ENCODE measurements at regions not wholly inside any gene's neighbourhood (a gene's known extent, or its start where the extent isn't known, plus 50 kb on each side); places are given as distances from the start of the nearest gene placed in this dataset.
A peak's percentile ranks its signal among the peaks of the same experiment; 100 is the strongest.
"Not testable (repeated sequence)": the region's sequence is repeated elsewhere in the genome, so short reads cannot be mapped to it uniquely, and the experiment has no call there.

DNA sequence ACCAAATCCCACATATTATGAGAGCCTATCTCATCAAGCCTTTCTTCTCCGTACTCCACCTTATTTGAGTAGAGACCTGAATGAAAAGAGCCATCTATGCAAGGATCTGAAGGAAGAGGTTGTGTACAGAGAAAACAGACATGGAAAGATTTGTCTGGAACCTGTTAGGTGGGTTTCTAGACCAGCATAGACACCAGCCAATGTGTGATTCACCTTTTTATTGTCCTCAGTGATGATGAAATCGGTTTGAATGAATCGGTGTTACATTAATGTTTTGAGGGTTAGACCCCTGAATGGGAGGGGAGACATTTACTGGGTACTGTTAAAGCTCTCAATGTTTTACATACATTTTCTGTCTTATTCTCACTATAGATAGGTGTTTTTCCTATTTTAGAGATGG lies 223.6 kb downstream of the NMUR2 start:
- no peak for DNase-seq

DNA sequence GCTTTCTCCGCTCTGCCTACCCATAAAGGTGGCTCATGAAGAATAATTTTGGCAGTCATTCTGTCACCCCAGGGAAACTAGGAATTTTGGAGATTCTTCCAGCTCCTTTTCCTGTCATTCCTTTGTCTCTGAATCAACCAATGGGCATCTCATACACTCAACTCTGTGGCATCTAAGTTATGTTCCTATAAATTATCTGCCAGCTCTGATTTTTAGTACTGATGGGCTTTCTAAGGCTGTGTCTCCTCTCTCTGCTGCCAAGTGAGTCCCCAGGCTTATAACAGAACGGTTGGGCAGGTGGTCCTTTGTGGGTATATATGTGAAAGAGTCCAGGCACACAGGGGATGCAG lies 226.8 kb downstream of the NMUR2 start:
- DNase-seq: no peak

DNA sequence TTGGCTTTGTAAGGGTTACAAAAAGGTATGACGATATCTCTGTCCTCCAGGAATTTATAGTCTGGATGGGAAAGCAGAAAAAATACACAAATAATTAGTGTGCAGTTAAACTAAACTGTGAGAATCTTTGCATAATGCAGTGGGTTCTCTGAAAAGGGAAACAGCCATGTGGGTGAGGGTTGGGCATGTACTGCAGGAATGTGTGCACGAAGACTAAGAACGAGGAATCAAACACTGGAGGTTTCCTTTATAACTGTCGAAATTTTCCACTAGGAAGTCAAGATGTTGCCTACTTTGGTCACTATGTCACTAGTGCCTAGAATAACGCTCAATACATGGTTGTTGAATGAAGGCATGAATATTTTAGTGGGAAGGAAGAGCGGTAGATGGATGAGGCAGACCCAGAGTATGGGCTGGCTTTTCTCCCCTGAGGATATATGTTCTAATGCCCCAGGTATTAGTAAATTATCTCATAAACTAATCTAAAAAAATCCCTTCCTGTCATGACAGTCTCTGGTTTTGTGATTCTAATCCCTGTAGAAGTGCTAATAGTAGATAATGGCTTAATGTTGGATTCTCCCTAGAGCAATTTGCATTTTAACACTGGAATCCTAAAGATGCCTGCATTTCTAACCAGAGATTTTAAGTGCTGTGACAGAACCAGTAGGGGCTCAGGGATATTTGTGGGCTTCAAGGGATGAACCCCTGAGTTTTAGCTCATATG lies 227.3 kb downstream of the NMUR2 start:
- no peak for DNase-seq

DNA sequence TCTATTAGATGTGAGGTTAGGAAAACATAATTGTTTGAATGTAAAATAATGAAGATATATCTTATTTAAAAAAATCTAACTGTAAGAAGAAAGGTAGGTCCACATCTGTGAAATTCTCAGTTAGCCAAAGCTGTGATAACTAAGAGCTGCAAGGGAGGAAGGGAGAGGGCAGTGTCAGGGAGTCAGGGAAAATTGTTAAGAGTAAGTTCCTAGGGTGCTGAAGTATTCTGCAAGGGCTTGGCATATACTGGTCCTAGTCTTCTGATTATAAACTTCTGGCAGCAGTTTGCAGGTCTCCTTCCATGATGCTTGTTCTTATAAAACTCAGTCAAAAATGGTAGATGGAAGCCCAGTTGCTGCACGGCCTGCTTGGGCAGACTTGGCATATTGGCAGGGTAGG lies 233.2 kb downstream of the NMUR2 start:
- DNase-seq: no peak

DNA sequence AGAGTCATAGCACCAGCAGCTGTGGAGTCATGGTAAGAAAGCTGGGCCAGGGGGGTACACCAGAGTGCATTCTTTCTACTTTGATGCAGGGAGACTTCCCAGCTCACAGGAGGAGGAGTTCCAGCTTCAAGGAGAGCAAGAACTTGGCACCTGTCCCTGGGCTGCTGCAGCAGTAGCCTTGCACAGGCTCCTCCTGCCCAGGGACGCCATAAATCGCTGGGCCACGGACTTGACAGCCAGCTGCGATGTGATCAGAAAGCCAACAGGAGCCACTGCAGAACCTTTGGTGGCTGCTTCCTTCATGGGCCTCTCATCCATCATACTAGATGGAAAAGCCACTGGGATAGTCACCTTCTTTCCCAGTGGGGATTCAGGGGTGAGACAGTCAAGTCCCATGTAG lies 234.7 kb downstream of the NMUR2 start:
- peak in 2 of 3 donors; percentile 12 to 25 for DNase-seq

DNA sequence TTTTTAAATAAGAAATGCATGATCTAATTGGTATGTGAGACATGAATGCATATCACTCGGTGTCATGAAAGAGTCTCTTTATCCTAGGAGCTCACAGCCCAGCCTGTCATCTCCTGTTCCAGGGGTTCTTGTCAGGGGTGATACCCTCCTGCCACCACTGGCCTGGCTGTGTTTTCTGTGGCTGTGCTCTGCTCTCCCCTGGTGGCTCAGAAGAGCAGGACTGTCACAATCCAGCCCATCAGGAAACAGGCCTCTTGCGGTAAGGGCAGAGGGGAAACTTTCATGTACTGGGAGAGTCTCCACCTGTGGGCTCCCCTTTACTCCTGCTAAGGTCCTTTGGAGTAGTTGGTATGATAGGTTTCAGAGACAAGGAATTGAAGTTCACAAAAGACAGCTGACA lies 240.2 kb upstream of the GLRA1 start:
- no peak for DNase-seq

DNA sequence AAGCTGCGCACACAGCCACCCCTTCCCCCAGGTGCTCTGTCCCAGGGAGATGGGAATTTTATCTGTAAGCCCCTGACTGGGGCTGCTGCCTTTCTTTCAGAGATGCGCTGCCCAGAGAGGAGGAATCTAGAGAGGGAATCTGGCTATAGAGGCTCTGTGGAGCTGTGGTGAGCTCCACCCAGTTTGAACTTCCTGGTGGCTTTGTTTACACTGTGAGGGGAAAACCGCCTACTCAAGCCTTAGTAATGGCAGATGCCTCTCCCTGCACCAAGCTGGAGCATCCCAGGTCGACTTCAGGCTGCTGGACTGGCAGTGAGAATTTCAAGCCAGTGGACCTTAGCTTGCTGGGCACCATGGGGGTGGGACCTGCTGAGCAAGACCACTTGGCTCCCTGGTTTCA lies 235.2 kb upstream of the GLRA1 start:
- not testable (repeated sequence) for DNase-seq

DNA sequence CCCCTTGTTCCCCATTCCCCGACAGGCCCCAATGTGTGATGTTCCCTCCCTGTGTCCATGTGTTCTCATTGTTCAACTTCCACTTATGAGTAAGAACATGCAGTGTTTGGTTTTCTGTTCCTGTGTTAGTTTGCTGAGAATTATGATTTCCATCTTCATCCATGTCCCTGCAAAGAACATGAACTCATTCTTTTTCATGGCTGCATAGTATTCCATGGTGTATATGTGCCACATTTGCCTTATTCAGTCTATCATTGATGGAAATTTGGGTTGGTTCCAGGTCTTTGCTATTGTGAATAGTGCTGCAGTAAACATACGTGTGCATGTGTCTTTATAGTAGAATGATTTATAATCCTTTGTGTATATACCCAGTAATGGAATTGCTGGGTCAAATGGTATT lies 229.8 kb upstream of the GLRA1 start:
- DNase-seq: not testable (repeated sequence)

DNA sequence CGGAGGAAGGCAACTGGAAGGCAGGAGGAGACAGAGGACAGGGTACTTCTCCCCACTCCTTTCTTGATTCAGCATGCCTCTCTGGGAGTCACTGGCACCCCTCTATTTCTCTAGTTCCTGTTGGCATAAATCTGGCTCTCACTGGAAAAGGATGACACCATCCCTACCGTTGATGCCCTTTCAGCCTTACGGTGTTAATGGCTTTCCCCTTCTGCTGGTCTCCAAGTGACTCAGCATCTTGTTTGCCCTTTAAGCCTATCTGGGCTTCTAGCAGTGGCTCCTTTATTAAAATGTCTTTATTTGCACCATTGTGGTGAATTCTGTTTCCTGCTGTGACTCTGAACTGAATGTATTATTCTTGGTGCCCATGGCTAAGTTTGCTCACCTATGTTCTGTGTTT lies 227.3 kb upstream of the GLRA1 start:
- DNase-seq: no peak

DNA sequence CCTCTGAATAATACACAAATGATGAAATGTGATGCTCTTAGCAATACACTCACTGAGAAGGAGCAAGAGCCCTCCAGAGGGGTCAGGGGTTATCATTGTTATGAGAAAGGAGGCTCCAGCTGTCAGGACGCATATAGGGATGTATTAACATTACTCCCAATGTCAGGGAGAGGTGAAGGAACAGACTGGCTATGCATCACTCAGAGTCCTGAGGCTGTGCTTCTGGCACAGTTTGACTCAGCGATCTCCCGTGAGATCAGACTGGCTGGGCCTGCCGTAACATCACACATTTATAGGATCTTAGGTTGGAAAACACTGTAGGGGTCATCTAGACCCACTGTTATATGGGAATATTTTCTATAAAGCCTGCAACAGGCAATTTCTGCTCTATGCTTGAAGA lies 226.5 kb upstream of the GLRA1 start:
- DNase-seq: no peak

DNA sequence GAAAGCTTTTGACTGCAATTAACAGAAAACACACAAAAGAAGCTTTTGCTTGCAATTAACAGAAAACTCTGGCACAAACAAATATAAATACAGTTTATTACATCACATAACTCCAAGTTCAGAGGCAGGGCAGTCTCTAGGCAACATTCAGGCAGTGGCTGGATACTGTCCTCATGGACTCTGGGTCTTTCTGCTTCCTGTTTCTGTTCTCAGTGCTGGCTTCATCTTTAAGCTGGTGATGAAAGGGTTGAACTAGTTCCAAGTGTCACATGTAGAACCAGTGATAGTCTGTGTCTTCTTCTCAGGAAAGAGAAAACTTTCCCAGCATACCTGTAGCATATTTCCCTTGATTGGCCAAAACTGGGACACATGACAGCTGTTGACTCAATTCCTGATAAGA lies 222.6 kb upstream of the GLRA1 start:
- no peak for DNase-seq

DNA sequence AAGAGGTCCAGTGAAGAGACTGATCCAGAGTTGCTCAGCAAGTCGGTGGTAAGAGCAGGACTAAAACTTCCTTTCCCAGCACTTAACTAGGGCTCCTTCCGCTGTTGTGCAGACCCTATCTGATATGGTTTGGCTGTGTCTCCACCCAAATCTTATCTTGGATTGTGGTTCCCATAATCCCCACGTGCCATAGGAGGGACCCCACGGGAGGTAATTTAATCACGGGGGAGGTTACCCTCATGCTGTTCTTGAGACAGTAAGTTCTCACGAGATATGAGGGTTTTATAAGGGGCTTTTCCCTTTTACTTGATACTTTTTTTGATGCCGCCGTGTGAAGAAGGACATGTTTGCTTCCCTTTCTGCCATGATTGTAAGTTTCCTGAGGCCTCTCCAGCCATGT lies 221.9 kb upstream of the GLRA1 start:
- no peak for DNase-seq

DNA sequence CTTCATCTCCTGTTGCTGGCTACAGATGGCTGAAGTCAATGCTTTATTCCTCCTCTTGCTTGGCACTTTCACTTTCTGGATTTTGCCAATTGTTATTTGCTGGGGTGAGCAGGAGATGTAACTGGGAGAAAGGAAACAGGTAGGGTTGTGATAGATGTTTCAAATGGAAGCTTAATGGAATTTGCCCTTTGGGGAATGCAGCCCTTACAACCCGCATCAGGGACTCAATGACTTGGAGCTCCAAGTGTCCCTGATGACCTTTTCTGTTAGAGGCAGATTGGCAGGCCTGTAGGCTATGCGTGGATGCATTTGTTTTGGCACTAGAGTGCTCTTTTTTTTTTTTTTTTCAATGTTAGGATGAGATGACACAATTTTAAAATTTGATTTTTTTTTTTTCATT lies 219.9 kb upstream of the GLRA1 start:
- no peak for DNase-seq

DNA sequence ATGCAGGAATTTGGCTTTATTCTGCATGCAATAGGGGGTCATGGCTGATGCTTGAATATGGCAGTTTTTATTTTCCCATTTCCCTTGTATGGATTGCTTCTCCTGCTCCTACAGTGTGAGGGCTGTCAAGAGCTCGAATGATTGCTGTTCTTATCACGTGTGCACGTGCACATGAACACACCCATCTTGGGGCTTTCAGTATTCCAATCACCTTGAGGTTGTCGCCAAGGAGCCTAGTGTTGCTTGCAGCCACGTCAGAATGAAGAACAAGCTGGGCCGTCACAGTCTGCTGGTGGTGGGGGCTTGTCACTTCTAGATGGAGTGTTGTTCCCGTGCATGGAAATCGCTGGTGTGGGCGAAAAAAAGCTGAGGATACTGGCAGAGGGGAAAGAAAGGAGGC lies 219.4 kb upstream of the GLRA1 start:
- no peak for DNase-seq

DNA sequence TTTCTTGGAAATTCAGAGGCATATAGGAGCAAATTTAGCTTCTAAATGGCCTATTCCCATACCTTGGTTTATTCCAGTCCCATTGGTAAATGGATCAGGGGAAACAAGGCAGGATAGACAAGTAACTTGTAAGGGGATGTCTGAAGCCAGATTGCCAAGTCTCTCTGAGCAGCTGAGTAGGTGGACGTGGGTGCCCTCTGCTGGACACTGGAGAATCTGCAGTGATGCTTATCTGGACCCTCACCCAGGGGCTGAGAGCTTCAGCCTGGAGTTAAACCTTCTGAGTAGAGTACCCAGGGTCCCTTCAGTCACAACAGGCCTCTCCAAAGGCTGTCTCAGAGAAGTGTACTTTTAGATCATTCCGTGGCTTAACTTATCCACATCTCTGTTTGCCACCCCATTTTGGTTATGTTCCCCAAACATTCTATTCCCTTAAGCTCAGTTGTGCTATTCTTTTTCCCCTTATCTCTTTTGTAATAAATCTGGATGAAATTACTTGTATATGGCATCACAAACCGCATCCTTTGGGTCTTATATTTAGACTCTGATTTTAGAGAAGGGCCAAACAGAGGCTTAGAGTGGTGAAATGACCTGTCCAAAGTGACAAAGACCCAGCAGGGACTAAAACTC lies 218.3 kb upstream of the GLRA1 start:
- DNase-seq: peak; percentile 31 to 75 (median 61)

DNA sequence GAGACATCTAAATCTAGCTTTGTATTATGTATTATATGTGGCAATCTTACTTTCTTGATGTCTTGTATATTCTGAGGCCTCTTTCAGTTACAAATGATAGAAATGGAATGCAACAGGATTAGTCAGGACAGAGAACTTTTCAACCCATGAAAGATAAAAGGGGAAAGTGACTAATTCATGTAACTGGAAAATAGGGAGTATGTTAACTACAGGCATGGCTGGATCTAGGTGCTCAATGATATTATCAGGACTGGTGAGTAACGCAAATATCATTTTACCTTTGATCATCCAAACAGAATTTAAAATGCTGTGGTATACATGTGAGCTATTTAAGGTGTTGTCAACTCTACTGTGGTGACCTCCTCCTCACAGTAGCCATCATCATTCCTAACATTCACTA lies 215.7 kb upstream of the GLRA1 start:
- no peak for DNase-seq

DNA sequence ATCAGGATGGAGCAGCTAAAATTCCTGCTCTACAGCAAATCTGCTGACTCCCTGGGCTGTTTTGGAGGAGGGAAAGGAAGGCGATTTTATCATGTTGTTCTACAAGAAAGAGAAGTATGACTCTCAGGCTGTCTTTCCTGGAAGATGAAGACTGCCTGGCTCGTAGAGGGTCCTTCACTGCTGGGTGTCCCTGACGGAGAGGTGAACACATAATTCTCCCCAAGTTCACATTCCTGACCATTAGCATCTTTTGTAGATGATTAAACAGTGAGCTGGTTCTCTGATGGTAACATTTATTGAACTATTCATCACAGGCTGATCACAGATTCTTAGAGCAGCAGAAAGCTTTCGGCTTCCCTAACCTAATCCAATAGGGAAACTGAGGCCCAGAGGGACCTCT lies 212.4 kb upstream of the GLRA1 start:
- no peak for DNase-seq

DNA sequence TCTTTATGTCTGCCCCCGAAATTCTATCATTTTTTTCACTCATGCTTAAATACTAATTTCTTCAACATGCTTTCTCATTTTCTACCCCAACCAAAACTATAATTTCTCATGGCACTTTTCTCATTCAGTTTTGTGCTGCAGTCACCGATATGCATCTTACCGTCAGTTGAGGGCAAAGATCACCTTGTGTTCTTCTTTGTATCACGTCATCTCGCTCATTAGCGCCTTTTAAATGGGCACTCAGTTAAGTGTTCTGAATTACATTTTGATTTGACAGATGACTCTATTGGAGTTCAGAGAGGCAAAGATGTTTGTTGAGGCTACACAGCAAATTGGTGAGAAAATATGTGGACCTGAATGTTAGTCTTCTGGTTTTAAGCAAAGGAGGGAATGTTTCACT lies 211.7 kb upstream of the GLRA1 start:
- no peak for DNase-seq

DNA sequence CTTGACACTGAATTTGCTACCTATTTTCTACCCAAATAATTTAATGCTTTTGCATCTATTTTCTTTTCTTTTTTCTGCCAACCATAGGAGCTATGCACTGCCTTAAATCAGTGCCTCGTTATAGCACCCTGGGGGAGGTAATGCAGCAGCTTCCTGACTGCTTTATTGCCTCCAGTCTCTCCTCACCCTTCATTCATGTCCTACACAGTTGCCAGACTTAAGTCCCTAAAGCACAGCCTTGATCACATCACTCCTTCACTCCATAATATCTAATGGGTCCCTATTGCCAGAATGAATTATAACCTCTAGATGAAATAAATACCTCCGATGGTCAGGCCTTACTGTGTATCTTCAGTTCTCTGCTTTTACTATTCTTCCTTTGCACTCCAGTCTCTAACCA lies 211.2 kb upstream of the GLRA1 start:
- no peak for DNase-seq

DNA sequence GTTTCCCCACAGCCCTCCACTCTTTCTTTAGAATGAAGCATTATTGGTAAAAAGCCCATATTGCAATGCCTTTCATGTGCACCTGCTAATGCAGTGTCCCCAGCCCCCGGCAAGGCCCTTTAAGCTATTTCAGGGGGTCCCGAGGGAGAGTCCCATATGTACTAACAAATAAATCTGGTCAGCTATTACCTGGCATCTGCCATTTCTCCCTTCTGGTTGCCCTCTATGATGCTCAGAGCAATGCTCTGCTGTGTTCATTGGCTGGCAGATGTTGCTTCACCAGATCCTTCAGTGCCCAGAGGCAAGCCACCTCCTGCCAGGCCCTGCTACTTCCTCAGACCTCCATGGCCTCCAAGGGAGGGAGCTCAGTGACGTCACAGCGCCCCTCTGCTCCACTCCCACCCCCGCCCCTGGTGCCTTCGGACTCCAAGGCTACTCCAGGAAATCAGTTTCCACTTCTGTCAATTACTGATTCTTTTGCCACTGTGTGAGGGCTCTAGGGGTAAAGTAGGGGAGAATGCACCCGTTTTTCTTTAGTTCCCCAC lies 201.1 kb upstream of the GLRA1 start:
- DNase-seq: no peak

DNA sequence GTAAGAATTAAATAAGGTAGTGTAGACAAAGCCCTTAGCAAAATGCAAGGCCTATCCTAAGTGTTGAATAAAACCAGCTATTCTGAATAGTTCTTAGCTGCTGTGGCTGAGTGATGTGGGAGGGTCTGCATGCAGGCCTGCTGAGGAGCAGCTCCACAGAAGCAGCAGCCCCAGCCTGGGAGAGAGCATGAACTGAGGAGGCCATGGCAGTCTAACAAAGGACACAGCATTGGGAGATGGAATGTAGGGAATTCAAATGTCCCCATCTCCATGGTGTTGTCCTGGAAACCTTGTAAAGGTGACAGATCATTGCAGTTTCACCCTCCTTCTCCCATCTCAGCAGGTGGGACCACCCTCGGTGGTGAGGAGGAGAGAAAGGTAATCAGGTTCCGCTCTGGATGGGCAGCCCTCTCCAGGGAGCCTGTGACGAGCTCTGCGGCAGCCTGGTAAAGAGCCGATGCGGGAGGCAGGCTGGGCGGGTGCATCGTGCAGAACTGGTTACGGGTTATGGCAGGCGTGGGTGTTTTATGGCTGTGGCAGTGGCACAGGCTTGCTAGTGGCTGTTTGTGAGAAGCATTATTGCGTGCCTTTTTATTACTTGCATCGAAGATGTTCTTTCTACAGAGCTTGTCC lies 199.9 kb upstream of the GLRA1 start:
- DNase-seq: no peak

DNA sequence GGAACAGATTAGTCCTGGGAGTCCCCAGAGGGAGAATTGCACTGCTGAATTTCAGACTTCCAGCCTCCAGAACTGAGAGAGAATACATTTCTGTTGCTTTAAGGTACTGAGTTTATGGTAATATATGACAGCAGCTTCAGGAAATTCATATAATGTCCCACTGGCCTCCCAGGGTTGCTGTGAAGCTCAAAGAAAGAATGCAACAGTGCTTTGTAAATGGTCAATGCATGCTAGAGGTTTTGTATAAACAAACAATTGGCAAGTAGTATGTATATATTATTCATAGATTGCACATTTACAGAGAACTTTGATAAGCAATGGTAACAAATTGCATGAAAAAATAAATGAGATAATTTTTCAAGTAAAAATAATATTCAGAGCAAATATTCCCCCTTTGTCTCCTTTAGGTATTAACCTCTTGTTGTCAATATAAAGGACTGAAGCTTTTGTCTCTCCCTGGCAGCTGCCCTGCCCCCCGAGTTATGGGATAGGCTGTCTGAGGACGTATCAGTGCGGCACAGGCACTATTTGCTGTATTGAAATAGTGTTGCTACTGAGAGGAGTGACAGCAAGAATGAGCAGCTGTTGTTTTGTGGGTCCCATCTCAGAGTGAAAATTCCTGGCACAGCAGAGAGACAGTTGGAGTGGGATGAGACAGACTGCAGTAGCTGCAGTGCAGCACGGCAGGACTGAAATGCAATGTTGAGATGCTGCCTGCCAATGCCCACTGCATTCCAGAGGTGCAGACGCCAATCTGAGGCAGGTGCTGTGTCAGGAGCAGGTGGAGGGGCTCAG lies 194.2 kb upstream of the GLRA1 start:
- DNase-seq: peak; percentile 31 to 45 (median 45)

DNA sequence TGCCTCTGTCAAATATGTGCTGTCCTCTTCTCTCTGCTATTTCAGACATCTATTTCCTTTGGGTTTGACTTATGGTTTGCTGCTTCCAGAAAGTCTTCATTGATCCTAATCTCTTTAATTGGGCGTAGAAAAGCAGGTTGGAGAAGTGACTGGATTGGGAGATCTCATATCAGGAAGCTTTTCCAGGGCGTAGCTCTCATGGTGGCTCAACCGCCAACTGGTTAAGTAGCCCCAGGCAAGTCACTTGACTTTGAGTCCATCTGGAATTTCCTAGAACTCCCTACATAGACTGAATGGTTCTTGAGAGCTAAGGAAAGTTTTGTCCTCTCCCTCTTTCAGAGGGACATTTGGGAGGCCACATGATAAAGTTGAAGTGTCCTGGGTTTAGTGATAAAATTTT lies 192.3 kb upstream of the GLRA1 start:
- DNase-seq: no peak
